NCI-H1694 treated with DMSO at 0.1 percent for 48 hours (cell line): ENCODE measurements at regions not wholly inside any gene's neighbourhood (a gene's known extent, or its start where the extent isn't known, plus 50 kb on each side); places are given as distances from the start of the nearest gene placed in this dataset.
"Not testable (repeated sequence)": the region's sequence is repeated elsewhere in the genome, so short reads cannot be mapped to it uniquely, and the experiment has no call there.

ENCODE experiments used
- DNase-seq: peaks from one replicate; lab custom pipeline; 2025; lab: John Stamatoyannopoulos, UW

DNA sequence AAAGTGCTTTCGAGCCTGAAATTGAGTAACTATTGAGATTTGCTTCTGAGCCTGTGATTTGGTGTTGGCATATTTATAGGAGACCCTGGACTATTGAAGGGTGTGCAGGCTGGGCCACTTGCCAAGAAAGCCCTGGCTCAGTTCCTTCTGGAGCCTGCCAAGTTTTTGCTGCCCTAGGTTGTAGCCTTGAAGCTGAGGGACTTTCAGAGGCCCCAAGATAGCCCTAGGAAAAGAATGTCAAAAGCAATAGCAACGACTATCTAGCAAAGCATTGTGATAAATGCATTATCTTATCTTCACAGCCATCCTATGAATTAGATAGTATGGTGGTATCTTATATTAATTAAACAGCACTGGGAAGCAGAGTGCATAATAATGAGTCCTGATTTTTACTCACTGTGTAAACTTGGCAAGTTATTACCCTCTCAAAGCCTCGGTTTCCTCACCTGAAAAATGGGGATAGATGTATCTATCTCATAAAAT, 473.7 kb upstream of the PODXL start:
- DNase-seq: no peak

DNA sequence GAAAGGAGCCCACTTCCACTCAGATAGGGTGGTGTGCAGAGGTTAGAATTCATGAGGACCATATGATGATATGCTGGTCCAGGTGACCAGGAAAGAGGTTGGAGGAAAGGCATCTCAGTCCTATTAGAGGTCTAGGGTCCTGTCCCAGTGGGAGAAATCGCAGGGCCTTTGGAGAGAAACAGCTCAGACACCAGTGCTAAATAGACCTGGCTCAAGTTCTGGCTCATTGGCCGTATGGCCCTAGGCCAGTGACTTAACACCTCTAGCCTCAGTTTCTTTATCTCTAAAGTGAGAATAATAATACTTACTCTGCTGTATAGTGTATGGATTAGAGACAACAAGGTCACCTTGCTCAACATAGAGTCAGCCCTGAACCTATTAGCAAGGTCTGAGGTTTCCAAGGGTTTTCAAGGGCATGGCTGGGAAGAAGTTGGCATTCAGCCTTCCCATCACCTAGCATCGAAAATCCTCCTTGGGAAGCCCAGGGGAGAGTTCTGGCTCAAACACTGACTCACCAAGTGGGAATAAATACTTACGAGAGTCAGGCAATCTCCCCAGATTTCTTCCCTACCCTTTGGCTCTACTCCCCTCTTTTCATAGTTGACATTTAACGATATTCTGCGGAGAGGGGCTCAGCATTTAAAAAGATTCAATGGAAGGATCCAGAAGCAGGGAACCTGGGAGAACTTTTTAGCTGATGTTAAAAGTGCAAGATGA, 473.1 kb upstream of the PODXL start:
- no peak for DNase-seq

DNA sequence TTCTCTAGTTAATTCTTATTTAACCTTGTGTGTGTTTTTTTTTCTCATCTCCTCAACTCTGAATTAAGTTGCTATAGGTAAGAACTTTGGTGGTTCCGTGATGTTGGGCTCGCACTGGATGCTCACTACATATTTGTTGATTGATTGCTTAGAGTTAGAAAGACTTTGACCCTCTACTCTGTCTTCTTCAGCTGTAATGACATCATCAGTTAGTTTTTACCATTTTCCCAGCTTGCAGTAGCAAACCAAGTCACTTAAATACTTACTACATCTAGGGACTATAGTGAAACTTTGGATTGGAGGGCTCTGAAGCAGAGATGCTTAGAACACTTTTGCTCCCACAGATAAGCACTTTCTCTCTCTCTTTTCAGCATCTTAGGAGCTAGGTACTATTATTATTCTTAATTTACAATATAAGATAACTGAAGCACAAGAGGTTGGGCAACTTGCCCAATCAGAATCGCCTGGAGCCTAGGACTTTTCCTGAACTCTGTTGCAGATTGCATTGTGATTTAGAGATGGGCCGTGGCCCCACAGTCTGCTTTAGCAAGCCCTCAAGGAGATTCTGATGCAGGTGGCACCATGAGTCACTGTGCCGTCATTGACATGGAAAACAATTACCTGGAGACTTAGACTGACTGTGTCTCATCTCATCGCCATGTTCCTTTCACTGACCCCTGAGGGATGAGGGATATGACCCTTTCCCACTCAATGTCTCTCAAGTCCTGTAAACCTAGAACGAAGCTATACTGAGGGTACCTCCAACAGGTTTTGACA, 471.9 kb upstream of the PODXL start:
- DNase-seq: no peak

DNA sequence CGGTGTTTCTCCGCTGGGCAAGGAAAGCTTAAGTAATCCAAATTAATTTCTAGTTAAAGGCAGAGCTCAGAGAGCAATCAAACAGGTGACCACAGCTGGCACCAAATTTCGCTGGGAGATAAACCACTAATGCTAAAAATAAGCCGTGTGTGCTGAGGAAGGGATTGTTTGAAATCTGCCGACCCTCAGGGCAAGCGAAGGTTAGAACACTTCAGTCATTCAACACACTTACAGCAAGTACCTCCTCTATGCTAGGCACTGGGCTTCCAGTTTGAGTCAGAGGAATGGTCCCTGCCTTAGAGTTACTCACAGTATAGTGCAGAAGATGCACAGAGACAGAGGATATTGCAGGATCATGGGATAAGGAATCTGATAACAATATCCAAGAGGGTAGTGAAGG, 467.9 kb upstream of the PODXL start:
- DNase-seq: no peak

DNA sequence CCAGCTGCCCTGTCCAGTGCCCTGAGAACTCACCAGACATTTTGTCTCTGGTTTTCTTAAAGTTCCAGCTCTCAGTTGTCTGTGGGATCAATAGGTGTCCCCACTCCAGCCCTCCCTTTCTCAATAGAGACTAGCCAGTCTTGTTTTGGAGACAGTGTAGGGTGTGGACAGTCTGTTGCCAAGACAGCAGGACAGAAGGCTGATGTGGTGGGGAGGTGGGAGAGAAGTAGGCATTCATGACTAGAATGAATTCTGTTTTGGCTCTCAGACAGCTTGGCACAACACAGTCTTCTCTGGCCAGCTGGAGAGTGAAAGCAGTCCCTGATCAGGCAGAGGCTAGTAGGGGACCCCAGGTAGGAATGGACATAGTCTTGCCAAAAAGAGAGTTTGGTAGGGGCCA, 467.0 kb upstream of the PODXL start:
- DNase-seq: no peak

DNA sequence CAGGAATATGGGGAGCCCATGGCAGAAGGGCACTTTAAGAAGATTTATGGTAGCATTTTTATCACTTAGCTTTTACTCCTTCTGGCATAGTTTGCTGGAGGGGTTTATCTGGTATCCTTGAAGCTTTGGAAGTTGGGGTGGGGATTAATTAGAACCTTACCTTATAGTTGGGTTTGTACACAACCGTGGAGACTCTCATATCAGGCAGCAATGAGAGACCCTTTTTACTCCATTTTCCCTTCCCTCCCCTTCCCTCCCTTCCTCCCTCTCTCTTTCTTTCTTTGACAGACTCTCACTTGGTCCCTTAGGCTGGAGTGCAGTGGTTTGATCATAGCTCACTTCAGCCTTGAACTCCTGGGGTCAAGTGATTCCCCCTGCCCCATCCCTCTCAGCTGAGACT, 465.8 kb upstream of the PODXL start:
- DNase-seq: no peak

DNA sequence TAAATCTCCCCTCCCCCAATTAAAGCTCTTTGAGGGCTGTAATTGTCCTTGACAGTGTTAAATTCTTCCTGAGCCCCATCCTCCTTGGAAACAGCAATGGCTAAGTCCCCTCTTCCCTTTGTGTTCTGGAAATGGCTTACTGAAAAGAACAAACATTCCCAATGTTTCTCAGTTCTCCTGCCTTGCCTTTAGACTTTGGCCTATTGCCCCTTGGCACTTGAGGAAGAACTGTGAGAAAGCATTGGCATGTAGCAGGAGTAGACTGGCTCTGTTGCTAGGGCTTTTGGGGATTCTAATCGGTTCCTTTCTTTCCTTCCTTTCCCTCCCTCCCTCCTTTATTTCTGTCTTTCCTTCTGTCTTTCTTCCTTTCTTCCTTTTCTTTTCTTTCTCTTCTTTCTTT, 463.3 kb upstream of the PODXL start:
- DNase-seq: no peak

DNA sequence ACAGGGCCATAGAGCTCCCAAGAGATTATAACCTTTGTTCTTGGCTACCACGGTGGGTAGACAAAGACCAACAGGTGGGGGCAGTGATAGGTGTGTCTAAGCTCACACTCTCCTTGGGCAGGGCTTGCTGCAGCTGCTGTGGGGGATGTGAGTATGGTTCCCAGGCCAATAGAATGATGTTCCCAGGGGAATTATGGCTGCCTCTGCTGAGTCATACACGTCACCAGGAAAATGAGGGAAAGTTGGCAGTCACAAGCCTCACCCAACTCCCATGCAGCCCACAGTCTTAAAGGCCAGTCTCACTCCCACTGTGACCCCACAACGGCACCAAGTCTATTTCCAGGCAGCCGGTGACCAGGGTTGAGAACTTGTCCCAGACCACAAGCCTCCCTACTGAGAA, 453.4 kb upstream of the PODXL start:
- no peak for DNase-seq

DNA sequence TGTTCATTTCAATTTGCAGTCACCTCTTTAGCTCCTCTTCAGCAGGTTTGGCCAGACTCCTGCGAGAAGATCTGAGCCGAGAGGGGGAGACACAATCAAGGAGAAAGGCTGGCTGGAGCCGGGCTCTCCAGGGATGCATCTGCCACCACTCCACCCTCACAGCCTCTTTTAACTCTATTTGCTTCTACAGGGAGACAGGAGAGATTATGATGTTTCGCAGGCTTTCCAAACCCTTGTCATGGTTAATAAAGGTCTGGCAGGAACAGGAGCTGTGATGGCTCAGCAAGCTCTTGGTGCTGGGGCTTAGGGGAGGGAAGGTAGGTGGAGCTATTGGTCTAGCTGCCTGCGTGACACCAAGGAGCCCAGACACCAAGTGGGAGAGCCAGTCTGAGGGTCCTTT, 448.1 kb upstream of the PODXL start:
- peak; percentile 33 for DNase-seq

DNA sequence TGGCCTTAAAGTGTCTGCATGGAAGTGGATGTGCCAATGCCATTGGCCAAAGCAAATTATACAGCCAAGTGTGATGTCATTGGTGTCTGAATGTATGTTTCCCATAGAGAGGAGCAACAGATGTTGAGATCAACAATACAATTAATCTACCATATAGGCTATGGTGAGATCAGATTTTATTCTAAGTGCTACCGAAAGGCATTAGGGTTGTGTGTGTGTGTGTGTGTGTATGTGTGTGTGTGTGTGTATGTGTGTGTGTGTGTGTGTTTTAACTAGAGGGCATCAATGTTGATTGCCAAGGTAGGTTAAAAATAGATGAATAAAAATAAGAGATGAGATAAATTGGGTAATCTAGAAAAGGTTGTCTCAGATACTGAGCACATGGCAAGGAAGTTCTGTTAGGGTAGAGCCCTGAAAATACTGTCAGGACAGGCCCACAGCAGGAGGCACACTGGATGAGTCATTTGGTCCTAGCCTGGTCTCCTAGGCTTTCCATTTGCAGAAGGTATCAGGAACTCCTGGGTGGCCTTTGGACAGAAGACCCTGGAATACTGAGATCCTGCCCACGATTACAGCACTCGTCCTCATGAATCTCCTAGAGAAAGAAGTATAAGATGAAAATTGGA, 446.0 kb upstream of the PODXL start:
- DNase-seq: no peak

DNA sequence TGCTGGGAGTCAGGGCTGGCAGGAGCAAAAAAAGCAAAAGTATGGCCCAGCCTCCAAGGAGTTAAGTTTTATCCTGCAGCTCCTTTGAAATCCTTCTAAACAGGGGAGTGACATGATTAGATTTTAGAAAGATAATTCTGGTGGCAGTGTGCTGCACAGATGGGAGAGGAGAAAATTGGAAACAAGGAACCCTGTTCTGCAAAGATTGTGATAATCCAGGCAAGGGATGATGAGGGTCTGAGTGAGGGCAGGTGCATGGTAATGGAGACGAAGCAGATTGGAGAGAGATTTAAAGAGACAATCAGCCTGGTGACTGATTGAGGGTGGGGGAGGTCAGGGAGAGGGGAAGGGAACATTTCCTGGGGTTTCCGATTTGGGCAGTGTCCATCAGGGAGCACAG, 444.7 kb upstream of the PODXL start:
- DNase-seq: no peak

DNA sequence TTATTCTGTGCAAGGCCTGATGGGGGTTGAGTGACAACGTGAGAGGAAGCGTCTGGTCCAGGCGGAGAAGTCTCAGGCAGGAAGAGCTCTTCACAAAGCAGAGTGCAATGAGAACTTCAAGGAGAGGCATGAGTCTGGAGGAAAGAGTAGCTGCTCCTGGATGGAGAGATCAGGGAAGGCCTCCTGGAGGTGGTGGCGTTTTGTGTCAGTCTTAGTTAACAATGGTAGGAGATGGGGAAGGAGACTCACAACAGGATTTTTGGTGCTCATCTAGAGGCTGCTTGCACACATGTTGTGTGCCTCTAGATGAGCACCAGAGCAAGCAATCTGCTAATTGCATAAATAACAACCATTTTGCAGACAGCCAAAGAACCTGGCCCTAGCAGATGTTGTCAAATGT, 442.8 kb upstream of the PODXL start:
- DNase-seq: no peak

DNA sequence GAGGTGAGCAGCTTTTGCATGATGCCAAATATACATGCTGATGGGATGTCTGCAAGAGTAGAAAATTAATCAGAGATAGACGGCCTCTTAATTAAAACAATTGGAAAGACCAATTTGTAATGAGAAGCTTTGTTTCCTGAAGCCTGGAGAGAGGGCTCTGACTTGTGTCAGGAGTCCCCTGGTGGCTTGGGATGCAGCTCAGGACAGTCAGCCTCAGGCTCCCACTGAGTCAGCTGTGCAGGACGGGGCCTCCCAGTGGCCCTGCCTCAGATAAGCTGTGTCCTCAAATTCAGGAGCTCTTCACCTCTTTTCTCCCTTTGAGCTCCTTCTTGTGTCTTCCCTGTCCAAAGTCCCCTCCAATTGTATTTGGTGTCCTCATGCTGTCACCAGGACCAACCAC, 438.9 kb upstream of the PODXL start:
- no peak for DNase-seq

DNA sequence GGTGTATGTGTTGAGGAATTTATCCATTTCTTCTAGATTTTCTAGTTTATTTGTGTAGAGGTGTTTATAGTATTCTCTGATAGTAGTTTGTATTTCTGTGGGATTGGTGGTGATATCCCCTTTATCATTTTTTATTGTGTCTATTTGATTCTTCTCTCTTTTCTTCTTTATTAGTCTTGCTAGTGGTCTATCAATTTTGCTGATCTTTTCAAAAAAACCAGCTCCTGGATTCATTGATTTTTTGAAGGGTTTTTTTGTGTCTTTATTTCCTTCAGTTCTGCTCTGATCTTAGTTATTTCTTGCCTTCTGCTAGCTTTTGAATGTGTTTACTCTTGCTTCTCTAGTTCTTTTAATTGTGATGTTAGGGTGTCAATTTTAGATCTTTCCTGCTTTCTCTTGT, 424.6 kb upstream of the PODXL start:
- not testable (repeated sequence) for DNase-seq

DNA sequence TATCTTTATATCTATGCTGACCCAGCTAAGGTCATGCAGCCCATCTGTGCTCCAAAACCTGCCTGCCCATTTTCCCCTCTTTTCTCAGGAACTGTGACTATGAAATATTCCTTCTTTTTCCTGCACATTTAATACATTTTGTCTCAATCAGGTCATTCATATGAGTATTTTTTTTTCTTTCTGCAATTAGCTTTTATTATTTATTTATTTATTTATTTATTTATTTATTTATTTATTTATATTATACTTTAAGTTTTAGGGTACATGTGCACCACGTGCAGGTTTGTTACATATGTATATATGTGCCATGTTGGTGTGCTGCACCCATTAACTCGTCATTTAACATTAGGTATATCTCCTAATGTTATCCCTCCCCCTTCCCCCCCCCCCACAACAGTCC, 421.7 kb upstream of the PODXL start:
- DNase-seq: not testable (repeated sequence)

DNA sequence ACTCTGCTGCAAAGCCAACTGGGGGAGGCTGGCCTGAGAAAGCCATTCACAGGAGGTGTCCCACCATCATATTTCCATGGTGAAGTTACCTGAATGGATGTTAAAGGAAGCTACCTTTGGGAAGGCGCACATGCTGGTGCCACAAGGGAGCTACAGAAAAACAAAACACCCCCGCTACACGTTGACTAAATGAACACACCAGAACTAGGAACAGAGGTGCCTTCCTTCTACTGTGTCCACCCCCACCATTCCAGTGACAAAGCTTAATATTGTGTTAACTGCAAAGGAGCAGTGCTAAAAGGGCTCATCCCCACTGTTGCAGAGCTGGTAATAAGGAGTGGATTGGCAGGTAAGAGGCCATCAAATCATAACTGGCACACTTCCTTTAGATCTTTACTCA, 420.0 kb upstream of the PODXL start:
- DNase-seq: no peak

DNA sequence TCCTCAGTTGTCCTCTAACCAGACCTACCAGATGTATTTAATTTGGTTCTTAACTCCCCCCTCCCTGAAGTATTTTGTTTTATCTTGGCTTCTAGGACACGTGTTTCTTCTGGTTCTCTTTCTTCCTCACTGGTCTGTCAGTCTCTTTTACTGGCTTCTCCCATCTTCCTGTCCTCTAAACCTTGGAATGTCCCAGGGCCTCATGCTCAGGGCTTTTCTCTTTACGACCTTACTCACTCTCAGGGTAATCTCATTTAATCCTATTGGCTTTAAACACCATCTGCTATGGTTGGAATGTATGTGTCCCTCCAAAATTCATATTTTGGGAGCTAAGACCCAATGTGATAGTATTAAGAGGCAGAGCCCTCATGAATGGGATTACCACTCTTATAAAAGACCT, 418.2 kb upstream of the PODXL start:
- no peak for DNase-seq

DNA sequence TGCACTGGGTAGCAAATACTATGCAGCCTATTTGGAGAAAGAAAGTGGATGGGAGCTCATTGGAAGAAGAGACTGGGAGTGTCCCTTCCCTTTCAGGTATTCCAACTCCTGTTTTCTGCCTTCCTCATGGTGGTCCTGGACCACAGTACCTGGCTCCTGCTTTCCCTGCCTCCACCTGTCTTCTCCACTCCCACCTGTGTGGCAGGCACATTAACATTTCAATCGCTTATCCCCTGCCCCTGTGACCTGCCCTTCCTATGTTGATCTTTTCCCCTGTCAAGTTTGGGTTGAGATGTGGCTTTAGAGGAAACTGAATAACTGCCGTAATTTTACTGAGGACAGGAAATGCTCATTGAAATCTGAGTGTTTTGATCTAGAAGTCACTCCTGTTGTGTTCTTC, 415.8 kb upstream of the PODXL start:
- no peak for DNase-seq

DNA sequence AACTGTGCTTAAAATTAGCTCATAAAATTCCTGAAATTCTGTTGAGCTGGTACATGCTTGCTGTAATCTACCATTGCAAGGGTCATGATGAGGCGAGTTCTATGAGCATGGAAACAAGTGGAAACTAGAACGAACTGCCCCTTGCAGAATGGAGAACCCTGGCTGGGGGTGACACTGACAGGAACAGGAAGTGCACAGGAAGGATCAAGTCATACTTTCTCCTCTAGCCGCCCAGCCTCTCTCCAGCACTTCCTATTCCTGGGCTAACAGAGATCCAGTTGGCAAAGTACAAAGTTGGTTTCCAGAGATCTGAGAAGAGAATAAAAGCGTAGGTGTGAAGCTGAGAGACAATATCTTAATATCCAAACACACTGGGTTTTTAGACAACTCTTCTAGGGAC, 414.2 kb upstream of the PODXL start:
- DNase-seq: no peak

DNA sequence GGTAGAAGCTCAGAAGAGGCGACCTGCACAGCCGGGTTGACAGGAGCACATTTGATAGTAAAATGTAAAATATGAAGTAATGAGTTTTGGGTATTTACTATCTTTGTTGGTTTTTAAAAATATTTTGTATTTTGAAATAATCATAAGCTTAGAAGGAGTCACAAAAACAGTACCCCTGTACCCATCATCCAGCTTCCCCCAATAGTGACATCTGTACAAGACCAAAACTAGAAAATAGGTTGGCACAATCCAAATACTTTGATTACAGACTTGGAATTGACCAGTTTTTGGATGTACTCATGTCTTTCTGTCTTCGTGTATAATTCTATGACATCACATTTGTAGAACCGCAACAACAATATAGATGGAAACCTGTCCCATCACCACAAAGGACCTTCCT, 413.1 kb upstream of the PODXL start:
- DNase-seq: no peak

DNA sequence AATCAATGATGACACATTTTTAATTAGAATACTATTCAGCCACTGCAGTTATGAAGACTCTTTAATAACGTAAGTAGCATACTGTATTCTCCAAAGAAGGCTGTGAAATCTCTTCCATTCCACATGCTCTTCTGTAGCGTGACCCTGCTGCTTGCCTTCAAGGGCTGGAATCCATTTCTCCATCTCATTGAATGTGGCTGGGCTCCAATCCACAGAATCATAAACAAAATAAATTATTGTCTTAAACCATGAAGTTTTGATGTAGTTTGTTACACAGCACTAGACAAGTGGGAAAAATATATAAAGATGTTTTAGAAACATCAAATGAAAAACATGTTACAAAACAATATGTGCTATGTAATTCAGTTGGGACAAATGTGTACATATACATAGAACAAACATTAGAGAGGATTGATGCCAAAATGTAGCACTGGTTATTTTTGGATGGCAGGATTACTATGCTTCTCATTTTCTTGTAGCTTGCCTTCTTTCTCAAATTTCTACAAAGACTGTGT, 410.8 kb upstream of the PODXL start:
- DNase-seq: no peak

DNA sequence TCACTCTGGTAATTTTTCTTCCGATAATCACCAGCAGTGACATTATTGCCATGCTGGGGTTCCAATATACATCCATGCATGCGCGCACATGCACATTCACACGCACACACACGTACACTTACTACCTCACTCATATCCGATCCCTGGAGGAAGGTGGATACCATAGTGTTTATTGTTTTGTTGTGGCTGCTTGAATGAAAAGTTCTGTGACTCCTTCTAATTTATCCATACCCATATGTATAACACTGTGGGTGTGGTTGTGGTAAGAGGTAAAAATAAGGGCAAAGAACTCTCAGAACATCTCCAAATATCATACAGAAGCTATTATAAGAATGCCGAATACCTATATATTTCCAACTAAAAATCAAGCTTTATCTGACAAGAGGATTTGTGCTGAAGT, 407.8 kb upstream of the PODXL start:
- no peak for DNase-seq

DNA sequence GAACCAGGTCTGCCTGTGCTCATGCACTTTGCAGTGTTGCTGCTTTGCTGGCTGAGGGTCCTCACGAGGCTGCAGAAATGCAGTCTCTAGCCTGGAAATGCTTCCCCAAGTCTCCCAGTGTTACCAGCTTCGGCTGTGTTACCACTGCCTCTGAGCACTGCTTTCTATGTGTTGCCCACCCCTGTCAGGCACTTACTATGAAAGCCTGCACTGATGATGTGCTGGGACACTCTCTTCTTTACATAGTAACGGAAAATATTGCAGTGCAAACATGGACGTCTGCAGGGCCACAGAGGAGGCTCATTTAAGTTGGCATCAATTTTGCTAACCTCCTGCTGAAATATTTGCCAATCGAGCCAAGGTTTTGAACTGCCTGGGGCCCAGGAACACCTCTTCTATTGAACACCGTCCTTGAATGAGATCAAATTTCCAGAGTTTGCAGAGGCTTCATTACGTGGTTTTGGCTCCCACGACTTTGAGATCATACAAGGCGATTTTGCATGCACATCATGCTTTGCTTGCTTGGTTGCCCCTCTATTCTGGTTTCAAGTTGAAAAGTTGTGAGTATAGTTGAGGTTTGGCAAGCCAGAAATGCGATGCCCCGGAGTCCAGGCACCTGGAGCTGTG, 404.7 kb upstream of the PODXL start:
- no peak for DNase-seq
